ENCODE measurements at regions not wholly inside any gene's neighbourhood (a gene's known extent, or its start where the extent isn't known, plus 50 kb on each side); places are given as distances from the start of the nearest gene placed in this dataset.

GRCh38 chr12:111094157-111095010 lies 174.0 kb upstream of the MYL2 start:
- intact Hi-C loops (cut with micrococcal nuclease; ENCODE audit: unreplicated experiment) (no loop called here), in situ Hi-C loops (cut with MboI) (no loop called here)
- H3K4me2 ChIP-seq (ENCODE audit: control insufficient read depth, insufficient read depth) = no peak overlapping the region
- TF ChIP-seq RAD21 (IDR thresholded peaks at IDR 0.05; ENCODE audit: insufficient read depth, low read depth, low read length) (no peak), FOXK2 (IDR thresholded peaks at IDR 0.05) (no peak), ZNF384 (IDR thresholded peaks at IDR 0.05; ENCODE audit: borderline replicate concordance, low read depth, low read length) (no peak), ATF3 (IDR thresholded peaks at IDR 0.05; ENCODE audit: borderline replicate concordance, extremely low read depth, low read depth, low read length) (no peak), PBX3 (IDR thresholded peaks at IDR 0.05; ENCODE audit: insufficient replicate concordance, low read depth, low read length) (no peak), CBX5 (IDR thresholded peaks at IDR 0.05; ENCODE audit: low read depth) (no peak), REST (IDR thresholded peaks at IDR 0.05; ENCODE audit: low read depth, low read length) (no peak), BCL3 (IDR thresholded peaks at IDR 0.05; ENCODE audit: borderline replicate concordance, insufficient read depth, low read depth, low read length, poor library complexity, severe bottlenecking) (no peak), SPI1 (IDR thresholded peaks at IDR 0.05; ENCODE audit: borderline replicate concordance, insufficient read depth, low read depth, low read length) (no peak), USF2 (IDR thresholded peaks at IDR 0.05; ENCODE audit: borderline replicate concordance, low read depth, low read length) (no peak), CBFB (IDR thresholded peaks at IDR 0.05; ENCODE audit: low read depth) (no peak), SUPT20H (IDR thresholded peaks at IDR 0.05; ENCODE audit: borderline replicate concordance, control insufficient read depth, low read depth, low read length) (no peak)

More at GRCh38 chr12:111094157-111095010, 174.0 kb upstream of the MYL2 start:
- H4K20me1 ChIP-seq (ENCODE audit: control insufficient read depth, insufficient read depth) = no peaks in the 10 kb centered on the region
- no peak overlapping the region for H3K4me3 ChIP-seq
- H3K9me3 ChIP-seq (replicated peaks; ENCODE audit: control insufficient read depth, insufficient read depth, low read length) = no peaks in the 10 kb centered on the region
- WGBS (ENCODE audit: insufficient coverage, insufficient replicate concordance, low lambda C conversion rate, missing lambda C conversion rate) = 78% methylated on average over 16 of the region's 16 CpGs
- POLR2A ChIA-PET = no interaction called here
- SMC1A ChIA-PET (ENCODE audit: uncharacterized antibody, unreplicated experiment) = interaction anchor here (0.7 kb wide), 1 partner anchor 138 kb away, joined by 3 read pairs; no protein-coding TSS in a partner anchor
- no peak overlapping the region for H2AFZ ChIP-seq (ENCODE audit: control insufficient read depth, low read depth, low read length)
- H3K79me2 ChIP-seq (ENCODE audit: control insufficient read depth, insufficient read depth, low read length) = no peaks in the 10 kb centered on the region
- BruUV-seq (replicated peaks) = no TSS peak
- H3K27ac ChIP-seq (ENCODE audit: control insufficient read depth, insufficient read depth) = no peak overlapping the region
- FAIRE-seq = no peak
- RAD21 ChIA-PET (ENCODE audit: unreplicated experiment) = interaction anchor here (0.7 kb wide), 1 partner anchor 62 kb away, joined by 3 read pairs; no protein-coding TSS in a partner anchor
- no peak overlapping the region for H3K9ac ChIP-seq (ENCODE audit: control insufficient read depth, insufficient read depth, low read length)
- peaks cover 22% of the 10 kb centered on the region for H3K4me1 ChIP-seq (ENCODE audit: control insufficient read depth, insufficient read depth, low read length)
- ATAC-seq = no peak
- no peaks in the 10 kb centered on the region; a peak in 2 of 4 replicates for H3K27me3 ChIP-seq (replicated peaks in 1 of 2; ENCODE audit: control insufficient read depth in 2 of 2, insufficient read depth in 2 of 2, low read length in 1 of 2)
- DNase-seq (ENCODE audit: low read depth, low spot score) = no peak
- H3K36me3 ChIP-seq (ENCODE audit: control insufficient read depth in 2 of 2, insufficient read depth in 2 of 2, low read length in 1 of 2) = no peaks in the 10 kb centered on the region
- CTCF ChIA-PET = interaction anchor here (0.5 to 1.7 kb wide), 5 partner anchors 14 to 220 kb away, joined by 3 to 5 read pairs (median 3); no protein-coding TSS in a partner anchor
